Liver (tissue), 8 donors: ENCODE measurements at regions not wholly inside any gene's neighbourhood (a gene's known extent, or its start where the extent isn't known, plus 50 kb on each side); places are given as distances from the start of the nearest gene placed in this dataset.

Source experiments
- DNase-seq: peaks from one replicate; pipeline ENCODE4 v3.0.0-alpha.2; 2017; ENCODE audit warnings: low spot score
- H3K27ac ChIP-seq, 2 donors: one replicate each; pipeline ENCODE4 v1.7.0; 2013; ENCODE audit warnings: inconsistent platforms in 2 of 2, low read length in 2 of 2, control low read depth in 1 of 2, low read depth in 1 of 2, mild to moderate bottlenecking in 1 of 2
- H3K27me3 ChIP-seq, 4 donors: one replicate each; pipeline versions ENCODE4 v1.6.1 to v1.7.0; 2013; ENCODE audit warnings: low read length in 3 of 4, inconsistent platforms in 1 of 4, mild to moderate bottlenecking in 1 of 4, moderate library complexity in 1 of 4; ENCODE audit not compliant: control insufficient read depth in 4 of 4, insufficient read depth in 4 of 4
- H3K36me3 ChIP-seq, 4 donors: one replicate each; pipeline versions ENCODE4 v1.6.1 to v1.7.0; 2013; ENCODE audit warnings: low read length in 3 of 4, mild to moderate bottlenecking in 3 of 4, low read depth in 1 of 4, moderate library complexity in 1 of 4; ENCODE audit not compliant: control insufficient read depth in 4 of 4, insufficient read depth in 3 of 4
- H3K4me1 ChIP-seq, 4 donors: one replicate each; pipeline versions ENCODE4 v1.6.1 to v1.7.0; 2013; ENCODE audit warnings: low read length in 3 of 4, mild to moderate bottlenecking in 3 of 4, moderate library complexity in 1 of 4; ENCODE audit not compliant: control insufficient read depth in 4 of 4, insufficient read depth in 4 of 4
- H3K4me3 ChIP-seq, 3 donors: one replicate each; pipeline versions ENCODE4 v1.6.1 to v1.7.0; 2013; ENCODE audit warnings: low read length in 3 of 3, control low read depth in 1 of 3, low read depth in 1 of 3, mild to moderate bottlenecking in 1 of 3
- H3K9ac ChIP-seq, 2 donors: one replicate each; pipeline ENCODE4 v1.7.0; 2013; ENCODE audit warnings: low read length in 2 of 2, mild to moderate bottlenecking in 2 of 2, moderate library complexity in 2 of 2, control low read depth in 1 of 2, low read depth in 1 of 2
- H3K9me3 ChIP-seq, 4 donors: one replicate each; pipeline versions ENCODE4 v1.6.1 to v1.7.0; 2013; ENCODE audit warnings: low read length in 3 of 4; ENCODE audit not compliant: control insufficient read depth in 4 of 4
- CTCF ChIP-seq: fragments of 150-350 bp; IDR thresholded peaks from 2 replicates; pipeline ENCODE4 v1.5.1; 2017; ENCODE audit warnings: improper control_type of control experiment, low read depth, low read length; ENCODE audit not compliant: missing input control
- EGR1 ChIP-seq, 2 donors: IDR thresholded peaks; 2 replicates each; pipeline ENCODE4 v1.6.1; 2016 to 2018; ENCODE audit warnings: antibody characterized with exemption in 2 of 2, low read depth in 2 of 2
- FOXA1 ChIP-seq: IDR thresholded peaks from 2 replicates; pipeline ENCODE4 v1.6.1; 2016; ENCODE audit warnings: antibody characterized with exemption
- FOXA2 ChIP-seq: IDR thresholded peaks from 2 replicates; pipeline ENCODE4 v1.6.1; 2016; ENCODE audit warnings: antibody characterized with exemption
- GABPA ChIP-seq, 2 donors: IDR thresholded peaks in 1 of 2; conservative IDR thresholded peaks in 1 of 2; 2 replicates each; pipeline ENCODE4 v1.6.1; 2016; ENCODE audit warnings: antibody characterized with exemption in 2 of 2, mild to moderate bottlenecking in 1 of 2, moderate library complexity in 1 of 2
- HNF4A ChIP-seq, 2 donors: conservative IDR thresholded peaks; 2 replicates each; pipeline ENCODE4 v1.6.1; 2016; ENCODE audit warnings: antibody characterized with exemption in 2 of 2, mild to moderate bottlenecking in 2 of 2
- HNF4G ChIP-seq: IDR thresholded peaks from 2 replicates; pipeline ENCODE4 v1.6.1; 2016; ENCODE audit warnings: antibody characterized with exemption
- JUND ChIP-seq, 2 donors: IDR thresholded peaks; 2 replicates each; pipeline ENCODE4 v1.6.1; 2016; ENCODE audit warnings: antibody characterized with exemption in 2 of 2
- NR2F2 ChIP-seq: IDR thresholded peaks from 2 replicates; pipeline ENCODE4 v1.6.1; 2016; ENCODE audit warnings: antibody characterized with exemption
- RAD21 ChIP-seq, 2 donors: IDR thresholded peaks; 2 replicates each; pipeline ENCODE4 v1.6.1; 2016; ENCODE audit warnings: antibody characterized with exemption in 2 of 2, mild to moderate bottlenecking in 2 of 2
- REST ChIP-seq: IDR thresholded peaks from 2 replicates; pipeline ENCODE4 v1.6.1; 2016; ENCODE audit warnings: antibody characterized with exemption, mild to moderate bottlenecking
- RXRA ChIP-seq, 2 donors: IDR thresholded peaks; 2 replicates each; pipeline ENCODE4 v1.6.1; 2017 to 2018; ENCODE audit warnings: antibody characterized with exemption in 2 of 2, mild to moderate bottlenecking in 1 of 2
- SP1 ChIP-seq: IDR thresholded peaks from 2 replicates; pipeline ENCODE4 v1.6.1; 2018; ENCODE audit warnings: antibody characterized with exemption, mild to moderate bottlenecking
- TAF1 ChIP-seq: conservative IDR thresholded peaks from 2 replicates; pipeline ENCODE4 v1.6.1; 2016; ENCODE audit warnings: antibody characterized with exemption, mild to moderate bottlenecking
- YY1 ChIP-seq: IDR thresholded peaks from 2 replicates; pipeline ENCODE4 v1.6.1; 2016; ENCODE audit warnings: antibody characterized with exemption, mild to moderate bottlenecking
- ZBTB33 ChIP-seq: IDR thresholded peaks from 2 replicates; pipeline ENCODE4 v1.6.1; 2016; ENCODE audit warnings: antibody characterized with exemption
- WGBS: extraction: QIAGEN DNeasy Blood & Tissue Kit; methylation state at CpG from one replicate; pipeline ENCODE4 v1.1.7; 2013; 5-methylcytosine and 5-hydroxymethylcytosine counted together
- TF ChIP-seq, protein P1 (sequence below): IDR thresholded peaks from 2 replicates; pipeline ENCODE4 v1.6.1; 2016; ENCODE audit warnings: antibody characterized with exemption
- TF ChIP-seq, protein P2 (sequence below): IDR thresholded peaks from 2 replicates; pipeline ENCODE4 v1.6.1; 2016; ENCODE audit warnings: antibody characterized with exemption
- donor health status: healthy.
- donor health status: healthy.
- donor health status: healthy.
- donor health status: healthy.
- donor health status: healthy.

GRCh38 chr5:62714296-62714695 lies 135.7 kb downstream of the LRRC70 start (continued):
- no peak for TF ChIP-seq RAD21 (IDR thresholded peaks at IDR 0.05)
- TF ChIP-seq, protein P1, sequence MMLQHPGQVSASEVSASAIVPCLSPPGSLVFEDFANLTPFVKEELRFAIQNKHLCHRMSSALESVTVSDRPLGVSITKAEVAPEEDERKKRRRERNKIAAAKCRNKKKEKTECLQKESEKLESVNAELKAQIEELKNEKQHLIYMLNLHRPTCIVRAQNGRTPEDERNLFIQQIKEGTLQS: no peak
- TF ChIP-seq JUND (IDR thresholded peaks at IDR 0.05): no peak
- TF ChIP-seq CTCF: no peak

DNA sequence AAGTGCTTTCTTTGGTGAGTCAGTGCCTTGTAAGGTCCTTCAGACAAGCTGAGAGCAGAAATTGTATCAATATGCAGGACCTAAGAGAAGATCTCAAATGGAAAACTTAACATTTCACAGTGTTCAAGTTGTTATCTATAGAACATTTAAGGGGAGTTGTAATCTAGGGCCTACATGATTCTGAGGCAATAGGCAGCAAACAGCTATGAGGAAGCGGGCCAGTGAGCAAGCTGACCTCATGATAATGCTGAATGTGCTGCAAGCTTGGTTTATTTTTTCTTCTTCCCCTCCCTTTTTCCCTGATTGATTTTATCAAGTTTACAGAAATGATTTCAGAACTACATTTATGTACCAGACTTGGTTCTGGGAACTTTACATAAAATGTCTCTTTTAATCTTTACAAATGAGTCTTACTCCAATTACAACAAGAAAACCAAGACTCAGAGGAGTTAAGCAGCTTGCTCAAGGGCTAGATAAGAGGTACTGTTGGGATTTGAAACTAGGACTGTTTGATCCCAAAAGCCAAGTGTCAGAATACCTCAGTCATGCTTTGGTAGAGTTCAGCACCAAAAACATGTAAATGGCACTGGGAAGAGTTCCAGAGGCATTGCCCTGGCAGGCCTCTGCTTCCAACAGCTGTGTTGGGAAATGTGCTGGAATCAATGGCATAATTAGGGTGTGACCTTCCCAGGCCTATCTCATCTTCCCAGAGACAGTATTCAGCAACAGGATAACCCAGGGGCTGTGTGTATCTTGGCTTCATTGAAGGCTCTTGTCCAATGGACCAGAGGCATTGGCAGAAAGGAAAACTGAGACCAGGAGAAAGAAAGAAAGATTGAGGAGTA lies 130.1 kb downstream of the LRRC70 start:
- TF ChIP-seq RAD21 (IDR thresholded peaks at IDR 0.05) (no peak), REST (no peak), RXRA (IDR thresholded peaks at IDR 0.05) (no peak), FOXA2 (no peak), SP1 (no peak), FOXA1 (no peak), ZBTB33 (no peak), HNF4A (conservative IDR thresholded peaks at IDR 0.05) (no peak), HNF4G (no peak), YY1 (no peak), EGR1 (IDR thresholded peaks at IDR 0.05; ENCODE audit: low read depth in 2 of 2) (no peak), GABPA (IDR thresholded peaks at IDR 0.05 in 1 of 2, conservative IDR thresholded peaks at IDR 0.05 in 1 of 2) (no peak), JUND (IDR thresholded peaks at IDR 0.05) (no peak), CTCF (no peak), NR2F2 (no peak), TAF1 (no peak)
- TF ChIP-seq, protein P2, sequence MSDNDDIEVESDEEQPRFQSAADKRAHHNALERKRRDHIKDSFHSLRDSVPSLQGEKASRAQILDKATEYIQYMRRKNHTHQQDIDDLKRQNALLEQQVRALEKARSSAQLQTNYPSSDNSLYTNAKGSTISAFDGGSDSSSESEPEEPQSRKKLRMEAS: no peak
- TF ChIP-seq, protein P1: no peak
- H3K4me3 ChIP-seq: no peak overlapping the region
- no peaks in the 10 kb centered on the region for H3K4me1 ChIP-seq
- H3K9me3 ChIP-seq: peaks cover 0 to 4% (median 1%) of the 10 kb centered on the region in 4 donors
- DNase-seq: no peak
- no peaks in the 10 kb centered on the region for H3K27me3 ChIP-seq
- H3K36me3 ChIP-seq: no peaks in the 10 kb centered on the region
- 92% methylated on average over 1 of the region's 1 CpG for WGBS
- no peak overlapping the region for H3K9ac ChIP-seq
- no peak overlapping the region for H3K27ac ChIP-seq
